Spleen (tissue), 7 donors: ENCODE measurements at regions not wholly inside any gene's neighbourhood (a gene's known extent, or its start where the extent isn't known, plus 50 kb on each side); places are given as distances from the start of the nearest gene placed in this dataset.

Source experiments
- POLR2AphosphoS5 ChIP-seq, 3 donors: sonication (generic); formaldehyde crosslinking; IDR thresholded peaks; one replicate each; pipeline ENCODE4 v1.5.1; 2017; ENCODE audit warnings: antibody characterized with exemption in 3 of 3
- TF ChIP-seq, protein P1 (sequence below), 11 experiments: fragments of 200-600 bp in 7 of 11; fragments of 450-650 bp in 4 of 11; sonication (generic) in 4 of 11; IDR thresholded peaks in 8 of 11; conservative IDR thresholded peaks in 3 of 11; 1 replicate in 7 of 11; 2 replicates in 4 of 11; pipeline versions ENCODE4 v1.4.0 to v1.8.0; 2016 to 2021; ENCODE audit warnings: antibody characterized with exemption in 11 of 11, inconsistent platforms in 4 of 11, mild to moderate bottlenecking in 1 of 11
- donor health status: DM: no; HTN: no; CAD: no; lungs with moderate emphysema.
- donor health status: DM: no; HTN: no; CAD: no.
- donor health status: DM: no; HTN: no; CAD: no.

DNA sequence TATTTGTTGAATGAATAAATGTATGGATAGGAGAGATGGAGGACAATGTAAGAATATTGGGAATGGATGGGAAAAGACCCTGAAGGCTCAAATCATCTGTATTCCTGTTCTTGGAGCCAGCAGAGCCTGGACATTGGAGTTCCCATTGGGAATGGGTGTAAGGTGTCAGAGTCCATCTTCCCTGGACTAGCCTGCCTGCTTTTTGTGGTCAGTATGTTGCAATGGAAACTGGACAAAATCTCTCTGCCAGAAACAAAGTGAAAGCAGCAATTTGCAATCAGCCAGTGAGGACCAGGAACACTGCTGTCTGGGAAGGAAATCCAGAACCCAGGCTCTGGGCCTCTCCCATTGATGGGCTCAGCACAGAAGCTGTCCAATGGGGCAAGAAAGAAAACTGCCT, 83.5 kb upstream of the SKOR2 start:
- TF ChIP-seq, protein P1, sequence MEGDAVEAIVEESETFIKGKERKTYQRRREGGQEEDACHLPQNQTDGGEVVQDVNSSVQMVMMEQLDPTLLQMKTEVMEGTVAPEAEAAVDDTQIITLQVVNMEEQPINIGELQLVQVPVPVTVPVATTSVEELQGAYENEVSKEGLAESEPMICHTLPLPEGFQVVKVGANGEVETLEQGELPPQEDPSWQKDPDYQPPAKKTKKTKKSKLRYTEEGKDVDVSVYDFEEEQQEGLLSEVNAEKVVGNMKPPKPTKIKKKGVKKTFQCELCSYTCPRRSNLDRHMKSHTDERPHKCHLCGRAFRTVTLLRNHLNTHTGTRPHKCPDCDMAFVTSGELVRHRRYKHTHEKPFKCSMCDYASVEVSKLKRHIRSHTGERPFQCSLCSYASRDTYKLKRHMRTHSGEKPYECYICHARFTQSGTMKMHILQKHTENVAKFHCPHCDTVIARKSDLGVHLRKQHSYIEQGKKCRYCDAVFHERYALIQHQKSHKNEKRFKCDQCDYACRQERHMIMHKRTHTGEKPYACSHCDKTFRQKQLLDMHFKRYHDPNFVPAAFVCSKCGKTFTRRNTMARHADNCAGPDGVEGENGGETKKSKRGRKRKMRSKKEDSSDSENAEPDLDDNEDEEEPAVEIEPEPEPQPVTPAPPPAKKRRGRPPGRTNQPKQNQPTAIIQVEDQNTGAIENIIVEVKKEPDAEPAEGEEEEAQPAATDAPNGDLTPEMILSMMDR (IDR thresholded peaks at IDR 0.05 in 8 of 11, conservative IDR thresholded peaks at IDR 0.05 in 3 of 11), result no peak
- TF ChIP-seq POLR2AphosphoS5 (IDR thresholded peaks at IDR 0.05), result no peak
